Hematopoietic multipotent progenitor cell treated with erythropoietin and hydrocortisone succinate and interleukin-3 and kit ligand, for 17 days (in vitro differentiated cells): ENCODE measurements at regions not wholly inside any gene's neighbourhood (a gene's known extent, or its start where the extent isn't known, plus 50 kb on each side); places are given as distances from the start of the nearest gene placed in this dataset.
"Not testable (repeated sequence)": the region's sequence is repeated elsewhere in the genome, so short reads cannot be mapped to it uniquely, and the experiment has no call there.

Experiments
- DNase-seq: peaks from one replicate; pipeline ENCODE4 v3.0.0-alpha.2; 2015; ENCODE audit warnings: low spot score

DNA sequence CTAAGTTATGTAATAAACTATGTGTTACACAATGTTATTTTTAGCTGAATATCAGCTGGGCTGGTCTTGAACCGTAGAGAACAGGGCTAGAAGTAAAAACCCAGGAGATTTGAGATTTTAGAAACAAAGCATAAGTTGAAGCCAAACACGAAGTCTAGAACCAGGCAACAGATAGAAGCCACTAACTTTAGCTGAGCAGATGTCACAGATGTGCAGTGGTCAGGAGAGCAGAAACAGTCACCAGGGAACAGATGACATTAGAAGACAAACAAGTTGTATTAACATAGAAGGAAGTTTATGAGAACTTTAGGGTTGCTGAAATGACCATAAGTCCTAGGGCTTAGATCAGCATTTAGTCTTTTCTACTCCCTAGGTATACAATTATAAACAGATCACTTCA, 731.0 kb downstream of the ZNF385D start:
- DNase-seq = no peak

DNA sequence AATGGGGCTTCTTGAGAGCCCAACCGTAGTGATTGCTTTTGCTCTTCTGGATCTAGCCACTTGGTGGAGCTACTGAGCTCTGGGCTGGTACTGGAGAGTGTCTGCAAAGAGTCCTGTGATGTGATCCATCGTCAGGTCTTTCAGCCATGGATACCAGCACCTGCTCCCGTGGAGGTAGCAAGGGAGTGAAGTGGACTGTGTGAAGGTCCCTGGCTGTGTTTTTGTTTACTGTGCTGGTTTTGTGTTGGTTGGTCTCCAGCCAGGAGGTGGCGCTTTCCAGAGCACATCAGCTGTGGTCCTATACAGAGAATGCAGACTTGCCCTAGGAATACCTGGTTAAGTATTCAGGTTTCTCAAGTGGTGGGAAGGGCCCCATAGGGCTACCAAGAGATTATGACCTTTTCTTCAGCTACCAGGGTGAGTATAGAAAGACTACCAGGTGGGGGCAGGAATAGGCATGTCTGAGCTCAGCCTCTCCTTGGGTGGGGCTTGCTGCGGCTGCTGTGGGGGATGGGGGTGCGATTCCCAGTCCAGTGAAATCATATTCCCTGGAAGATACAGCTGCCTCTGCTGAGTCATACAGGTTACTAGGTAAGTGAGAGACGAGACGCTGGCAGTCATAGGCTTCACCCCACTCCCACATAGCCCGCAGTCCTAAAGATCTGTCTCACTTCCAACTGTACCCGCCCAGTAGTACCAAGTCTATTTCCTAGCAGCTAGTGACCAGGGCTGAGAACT, 733.7 kb downstream of the ZNF385D start:
- no peak for DNase-seq

GRCh38 chr3:21013566-21013965, 737.4 kb downstream of the ZNF385D start:
- DNase-seq = no peak

DNA sequence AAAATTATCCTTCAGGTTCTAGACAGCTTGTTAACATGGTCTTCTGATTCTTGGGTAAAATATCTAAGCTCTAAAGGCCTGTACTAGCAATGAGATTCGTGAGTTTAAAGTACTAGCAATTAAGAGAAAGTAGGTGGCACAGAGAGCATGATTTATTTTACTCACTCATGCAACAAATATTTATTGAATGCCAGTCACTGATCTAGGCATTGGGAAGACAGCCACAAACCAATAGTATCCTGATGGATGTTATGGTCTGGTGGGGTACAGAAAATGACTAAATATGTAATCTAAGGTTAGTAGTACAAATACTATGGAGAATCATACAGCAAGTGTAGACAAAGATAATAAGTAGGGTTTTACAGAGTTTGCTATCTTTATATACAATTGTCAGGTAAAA, 751.3 kb downstream of the ZNF385D start:
- no peak for DNase-seq

DNA sequence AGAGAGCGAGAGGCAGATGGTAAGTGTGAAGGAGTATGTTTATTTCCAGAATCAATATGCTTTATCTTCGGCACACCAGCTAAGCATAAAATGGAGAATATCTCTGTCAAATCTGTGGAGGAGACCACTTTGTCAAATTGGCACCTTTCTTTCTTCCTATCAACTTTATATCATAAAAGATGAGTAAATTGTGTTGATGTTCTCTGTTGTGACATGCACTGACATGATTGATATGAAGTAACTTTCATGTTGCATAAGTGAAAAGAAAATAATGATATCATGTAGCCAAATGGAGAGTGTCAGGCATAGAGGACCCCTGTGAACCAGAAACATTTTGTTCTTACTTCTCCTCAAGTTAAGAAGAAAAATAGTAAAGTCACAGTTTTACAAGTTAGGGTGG, 753.8 kb downstream of the ZNF385D start:
- no peak for DNase-seq

DNA sequence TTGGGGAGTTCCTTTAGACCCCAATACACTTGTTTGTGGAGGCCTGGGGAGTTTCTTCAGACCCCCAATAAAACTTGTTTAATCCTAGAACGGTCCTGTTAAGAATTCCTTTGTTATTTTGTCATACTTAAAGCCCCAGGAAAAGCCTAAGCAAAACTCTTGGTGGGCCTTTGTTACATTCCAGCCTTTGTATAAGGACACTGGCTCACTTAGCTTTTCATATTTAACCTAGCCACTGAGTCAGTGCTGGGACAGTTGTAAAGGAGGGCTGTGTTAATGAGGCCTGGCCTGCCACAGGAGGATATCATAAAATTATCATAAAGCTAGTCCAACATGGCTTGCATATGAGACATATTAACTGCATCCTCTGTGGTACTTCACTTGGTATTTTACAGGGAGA, 760.1 kb downstream of the ZNF385D start:
- DNase-seq = no peak

- not testable (repeated sequence) for DNase-seq
Measured at GRCh38 chr3:20989653-20990052, 761.4 kb downstream of the ZNF385D start.

GRCh38 chr3:20984594-20985205, 766.3 kb downstream of the ZNF385D start:
- no peak for DNase-seq

- no peak for DNase-seq
Measured at GRCh38 chr3:20975188-20975651, 775.8 kb downstream of the ZNF385D start.

- no peak for DNase-seq
Measured at GRCh38 chr3:20974396-20974795, 776.6 kb downstream of the ZNF385D start.

DNA sequence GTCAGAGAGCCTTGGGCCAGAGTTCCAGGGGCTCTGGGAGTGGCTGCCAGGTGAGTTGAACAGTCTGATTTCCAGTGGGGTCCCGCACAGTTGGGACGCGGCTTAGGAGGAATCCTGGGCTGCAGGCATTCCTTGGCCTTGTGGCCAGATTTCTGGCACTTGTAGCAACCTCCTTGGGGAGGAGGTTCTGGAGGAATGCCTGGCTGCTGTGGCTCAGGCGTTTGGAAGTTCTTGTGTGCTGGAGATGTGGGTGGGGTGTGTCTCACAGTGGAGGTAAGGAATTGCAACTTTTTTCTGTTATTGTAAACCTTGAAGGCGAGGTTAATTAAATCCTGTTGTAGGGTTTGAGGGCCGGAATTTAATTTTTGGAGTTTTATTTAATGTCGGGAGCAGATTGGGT, 780.2 kb downstream of the ZNF385D start:
- DNase-seq = not testable (repeated sequence)

DNA sequence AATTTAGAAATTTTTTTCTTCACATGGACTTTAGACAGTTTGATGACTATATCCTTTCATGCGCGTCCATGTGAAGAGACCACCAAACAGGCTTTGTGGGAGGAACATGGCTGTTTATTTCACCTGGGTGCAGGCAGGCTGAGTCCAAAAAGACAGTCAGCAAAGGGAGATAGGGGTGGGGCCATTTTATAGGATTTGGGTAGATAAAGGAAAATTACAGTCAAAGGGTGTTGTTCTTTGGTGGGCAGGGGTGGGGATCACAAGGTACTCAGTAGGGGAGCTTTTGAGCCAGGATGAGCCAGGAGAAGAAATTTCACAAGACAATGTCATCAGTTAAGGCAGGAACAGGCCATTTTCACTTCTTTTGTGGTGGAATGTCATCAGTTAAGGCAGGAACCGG, 781.5 kb upstream of the SGO1 start:
- DNase-seq = not testable (repeated sequence)

- DNase-seq = no peak
Measured at GRCh38 chr3:20958161-20958560, 772.2 kb upstream of the SGO1 start.

- DNase-seq = no peak
Measured at GRCh38 chr3:20945892-20946291, 759.9 kb upstream of the SGO1 start.

GRCh38 chr3:20935791-20936190, 749.8 kb upstream of the SGO1 start:
- no peak for DNase-seq

DNA sequence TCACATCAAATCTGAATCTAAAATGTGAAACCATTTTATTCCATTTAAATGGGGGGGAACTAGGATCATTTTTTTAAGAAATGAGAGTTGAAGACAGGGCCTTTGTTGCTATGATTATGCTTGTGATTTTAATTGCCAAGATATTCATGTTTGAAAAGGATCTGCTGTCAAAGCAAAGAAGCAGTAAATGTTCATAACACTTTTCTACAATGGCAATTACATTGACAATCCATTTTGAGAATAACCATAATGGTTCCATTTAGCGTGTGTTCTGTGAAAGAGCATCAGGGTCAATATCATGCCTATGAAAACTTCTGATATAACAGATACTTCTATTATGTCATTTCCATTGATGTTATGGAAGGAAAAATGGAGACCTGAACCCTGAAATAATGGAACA, 745.8 kb upstream of the SGO1 start:
- no peak for DNase-seq

DNA sequence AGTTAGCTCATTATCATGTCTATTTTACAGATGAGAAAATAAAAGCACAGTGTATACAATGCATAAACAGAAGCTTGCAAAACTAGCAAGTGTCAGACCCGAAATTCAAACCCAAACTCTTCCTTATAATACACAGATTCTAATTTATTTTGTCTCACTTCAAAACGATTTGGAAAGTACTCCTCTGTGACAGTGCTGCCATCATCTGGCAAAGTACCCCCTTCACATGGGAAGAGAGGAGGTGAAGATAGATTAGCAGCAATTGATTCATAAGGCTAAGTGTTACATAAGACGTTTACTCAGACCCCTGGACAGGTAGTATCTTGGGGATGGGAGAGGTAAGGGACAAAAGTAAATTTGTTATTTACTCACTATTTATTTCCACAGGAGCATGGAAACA, 744.0 kb upstream of the SGO1 start:
- no peak for DNase-seq

DNA sequence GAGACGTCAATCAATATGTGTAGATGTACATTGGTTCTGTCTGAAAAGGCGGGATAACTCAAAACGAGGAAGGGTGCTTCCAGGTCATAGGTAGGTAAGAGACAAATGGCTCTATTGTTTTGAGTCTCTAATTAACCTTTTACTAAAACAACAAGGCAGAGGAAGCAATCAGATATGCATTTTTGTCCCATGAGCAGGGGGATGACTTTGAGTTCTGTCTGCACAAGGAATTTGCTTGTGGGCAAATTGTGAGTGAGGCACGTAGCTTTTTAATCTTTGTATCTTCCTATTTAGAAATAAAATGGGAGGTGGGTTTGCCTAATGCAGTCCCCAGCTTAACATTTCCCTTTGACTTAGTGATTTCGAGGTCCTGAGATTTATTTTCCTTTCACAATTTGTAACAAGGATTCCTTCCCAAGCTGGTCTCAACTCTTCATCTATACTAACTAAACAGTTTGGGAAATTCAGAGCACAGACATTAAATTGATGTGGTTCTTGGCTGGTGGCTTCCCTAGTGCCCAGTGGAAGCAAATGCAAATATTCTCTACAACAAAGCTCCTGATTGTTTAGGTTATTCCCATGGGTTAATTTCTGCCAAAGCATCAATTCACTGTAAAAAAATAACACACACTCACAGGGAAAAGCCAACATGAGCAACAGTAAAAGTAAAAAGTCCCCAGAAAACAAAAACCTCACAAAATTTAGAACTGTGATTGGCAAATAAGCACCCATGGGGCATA, 738.8 kb upstream of the SGO1 start:
- no peak for DNase-seq

DNA sequence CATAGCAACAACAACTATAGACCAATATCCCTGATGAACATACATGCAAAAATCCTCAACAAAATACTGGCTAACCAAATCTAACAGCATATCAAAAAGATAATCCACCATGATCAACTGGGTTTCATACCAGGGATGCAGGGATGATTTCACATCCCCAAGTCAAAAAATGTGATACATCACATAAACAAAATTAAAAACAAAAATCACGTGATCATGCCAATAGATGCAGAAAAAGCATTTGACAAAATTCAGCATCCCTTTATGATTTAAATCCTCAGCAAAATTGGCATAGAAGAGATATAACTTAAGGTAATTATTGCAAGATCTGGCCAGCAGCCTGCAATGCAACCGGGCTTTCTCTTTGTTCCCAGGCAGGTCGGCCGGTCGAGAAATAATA, 735.1 kb upstream of the SGO1 start:
- not testable (repeated sequence) for DNase-seq

- no peak for DNase-seq
Measured at GRCh38 chr3:20916951-20917606, 731.1 kb upstream of the SGO1 start.

DNA sequence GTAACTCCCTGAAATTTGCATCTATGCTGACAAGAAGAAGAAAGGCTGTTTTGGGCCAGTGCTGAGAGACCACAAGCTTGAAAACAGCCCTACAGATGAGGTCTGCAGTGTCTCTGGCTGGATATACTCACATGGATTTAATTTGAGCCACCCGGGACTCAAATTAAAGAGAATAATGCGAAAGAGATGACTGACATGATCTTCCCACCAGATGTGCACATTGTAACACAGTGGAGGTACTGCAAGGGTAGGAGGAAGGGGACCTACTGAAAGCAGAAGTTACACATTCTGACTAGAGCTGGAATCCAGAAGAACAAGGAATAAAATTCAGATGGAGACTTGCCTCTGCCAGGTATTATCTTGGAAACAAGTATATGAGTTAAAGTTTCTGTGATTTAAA, 728.3 kb upstream of the SGO1 start:
- DNase-seq = no peak

- DNase-seq = no peak
Measured at GRCh38 chr3:20912406-20912805, 726.4 kb upstream of the SGO1 start.

DNA sequence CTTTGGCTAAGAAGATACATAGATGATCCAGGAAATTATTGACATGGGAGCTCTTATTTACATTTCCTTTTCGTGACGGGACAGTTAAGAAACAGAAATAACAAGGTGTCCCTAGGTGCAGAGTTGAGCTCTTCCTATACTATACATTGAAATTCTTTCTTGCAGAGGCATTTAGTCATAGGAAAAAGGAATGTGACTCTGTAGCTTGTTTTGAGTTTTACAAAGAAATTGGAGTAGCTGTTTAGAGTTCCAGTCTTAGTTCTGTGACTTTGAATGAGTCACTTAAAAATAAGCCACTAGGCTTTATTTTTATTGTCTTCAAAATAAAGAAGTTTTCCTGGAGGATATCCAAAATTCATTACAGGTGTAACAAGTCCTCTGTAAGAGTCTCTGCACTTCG, 723.5 kb upstream of the SGO1 start:
- DNase-seq = no peak
